Sciatic nerve (tissue), 2 donors: ENCODE measurements at regions not wholly inside any gene's neighbourhood (a gene's known extent, or its start where the extent isn't known, plus 50 kb on each side); places are given as distances from the start of the nearest gene placed in this dataset.
A peak's percentile ranks its signal among the peaks of the same experiment; 100 is the strongest.

Experiments used
- ATAC-seq: fragments of 200-7000 bp; cut with Tn5 transposase; one replicate; pipeline ENCODE4 v1.9.1; 2020; ENCODE audit warnings: mild to moderate bottlenecking, moderate library complexity
- DNase-seq: peaks from one replicate; pipeline ENCODE4 v3.0.0-alpha.2; 2020; ENCODE audit warnings: low spot score
- intact Hi-C: fragments of 100-400 bp; cut with DNase I; formaldehyde crosslinking; loops from one replicate; pipeline ENCODE4 v1.14.2; 2022
- donor health status: DM: no; HTN: no; CAD: no.
- donor health status: DM: no; HTN: no; CAD: no.

DNA sequence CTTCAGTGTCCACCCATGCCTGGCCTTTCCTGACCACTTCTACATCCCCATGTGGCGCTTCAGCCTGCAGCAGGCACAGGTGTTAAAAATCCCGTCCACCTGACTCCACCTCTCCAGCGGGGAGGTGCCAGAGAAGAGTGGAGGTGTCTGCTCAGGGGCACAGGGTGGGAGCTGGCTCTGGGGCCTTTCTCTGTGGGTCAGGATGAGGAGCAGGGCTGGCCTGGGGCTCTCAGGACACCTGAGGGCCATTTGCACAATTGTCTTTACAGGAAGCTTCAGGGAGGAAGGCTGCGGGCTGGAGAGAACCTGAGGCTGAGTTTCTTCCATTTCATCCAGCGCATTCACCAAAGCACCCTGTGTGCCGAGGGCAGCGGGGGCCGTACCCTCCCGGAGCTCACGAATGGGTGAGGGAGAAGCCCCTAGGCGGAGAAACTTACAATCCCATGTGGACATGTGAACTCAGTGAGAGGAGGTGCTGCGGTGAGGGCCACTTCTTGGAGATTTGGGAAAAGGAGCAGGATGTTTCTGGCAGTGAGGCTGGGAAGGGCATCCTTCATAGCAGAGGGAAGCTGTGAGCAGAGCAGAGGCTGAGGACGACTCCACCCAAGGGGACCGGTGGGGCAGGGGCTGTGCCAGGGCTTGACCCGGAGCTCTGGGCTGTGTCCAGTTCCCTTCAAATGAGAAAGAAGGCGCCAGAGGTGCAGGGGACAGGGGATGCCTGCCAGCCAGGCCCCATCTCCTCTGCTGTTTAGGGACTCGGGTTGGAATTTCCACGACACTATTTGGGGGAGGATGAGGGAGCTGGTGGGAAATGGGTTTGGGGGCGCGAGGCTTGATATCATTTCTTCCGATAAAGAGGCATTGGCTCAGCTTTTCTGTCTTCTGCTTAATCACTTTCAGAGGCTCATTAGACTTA, 155.2 kb upstream of the MYCN start:
- intact Hi-C loops = no loop called here
- ATAC-seq (no peak), DNase-seq (no peak)

DNA sequence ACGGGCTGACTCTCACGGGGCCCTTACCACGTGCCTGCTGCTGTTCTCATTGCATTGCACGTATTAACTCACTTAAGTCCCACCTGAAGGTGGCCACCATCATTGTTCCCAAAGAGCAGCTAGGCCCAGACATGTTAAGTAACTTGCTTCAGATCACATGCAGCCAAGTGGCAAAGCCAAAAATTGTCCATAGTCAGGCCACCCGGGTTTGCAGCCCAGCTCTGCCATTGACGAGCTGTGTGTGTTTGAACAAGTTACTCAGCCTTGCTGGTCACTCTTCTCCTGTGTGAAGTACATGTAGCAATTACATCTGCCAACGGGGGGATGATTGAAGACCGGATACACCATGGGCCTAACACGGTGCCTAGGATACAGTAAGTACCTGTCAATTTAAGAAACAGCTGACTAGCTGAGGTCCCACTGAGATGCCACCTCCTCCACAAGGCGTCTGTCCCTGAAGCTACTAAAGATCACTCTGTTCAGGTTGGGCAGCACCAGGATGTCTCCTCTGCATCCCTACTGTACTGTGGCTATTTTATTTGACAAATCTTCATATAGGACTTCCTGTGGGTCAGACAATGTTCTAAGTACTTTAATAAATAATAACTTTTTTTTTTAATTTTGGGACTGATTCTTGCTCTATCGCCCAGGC, 154.2 kb upstream of the MYCN start:
- intact Hi-C loops = no loop called here
- DNase-seq (no peak), ATAC-seq (no peak)

DNA sequence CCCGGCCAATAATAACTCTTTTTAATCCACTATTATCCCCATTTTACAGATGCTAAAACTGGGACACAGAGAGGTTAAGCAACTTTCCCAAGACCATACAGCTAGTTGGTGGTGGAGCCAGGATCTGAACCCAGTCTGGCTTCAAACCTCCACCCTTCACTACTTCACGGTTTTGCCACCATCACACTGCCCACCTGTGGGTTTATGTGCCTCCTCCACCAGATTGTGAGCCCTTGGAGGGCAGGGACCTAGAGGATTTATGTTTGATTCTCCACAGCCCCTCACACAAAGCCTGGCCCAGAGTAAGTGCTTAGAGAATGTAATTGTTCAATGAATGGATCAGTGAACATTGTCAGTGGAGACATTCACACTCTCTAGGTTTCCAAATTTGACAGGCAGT, 153.4 kb upstream of the MYCN start:
- ATAC-seq (no peak), DNase-seq (no peak)
- intact Hi-C loops = no loop called here

DNA sequence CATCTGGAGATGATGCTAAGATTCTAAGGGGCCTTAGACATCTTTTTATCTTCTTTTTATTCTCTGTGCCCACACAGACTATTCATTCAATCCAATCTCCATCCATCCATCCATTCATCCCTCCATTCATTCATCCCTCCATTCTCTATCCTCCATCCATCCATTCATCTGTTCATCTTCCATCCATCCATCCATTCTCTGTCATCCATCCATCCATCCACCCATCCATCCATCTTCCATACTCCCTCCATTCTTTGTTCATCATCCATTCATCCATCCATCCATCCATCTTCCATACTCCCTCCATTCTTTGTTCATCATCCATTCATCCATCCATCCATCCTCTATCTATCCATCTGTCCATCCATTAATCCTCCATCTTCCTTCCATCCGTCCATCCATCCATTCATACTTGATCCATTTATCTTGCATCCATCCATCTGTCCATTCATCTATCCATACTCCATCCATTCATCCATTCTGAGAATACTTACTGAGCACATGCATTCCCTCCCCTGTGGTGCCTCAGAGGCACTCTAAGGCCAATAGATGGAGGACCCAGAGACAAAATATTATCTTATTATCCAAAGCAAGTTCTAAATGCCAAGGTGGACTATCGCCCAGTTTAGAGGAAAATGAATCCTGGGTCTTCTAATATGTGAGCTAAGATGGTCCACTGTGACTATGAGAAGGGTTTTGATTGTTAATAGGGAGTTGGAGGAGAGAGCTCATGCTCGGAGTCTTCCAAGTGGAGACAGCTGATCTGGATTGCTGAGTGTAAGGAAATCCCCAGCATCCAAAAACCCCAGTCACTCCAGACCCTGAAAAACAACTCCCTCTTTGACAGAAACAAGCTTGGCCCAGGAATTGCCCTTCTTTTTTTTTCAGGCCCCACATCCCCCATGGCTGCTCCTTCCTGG, 152.6 kb upstream of the MYCN start:
- intact Hi-C loops = no loop called here
- ATAC-seq = no peak

DNA sequence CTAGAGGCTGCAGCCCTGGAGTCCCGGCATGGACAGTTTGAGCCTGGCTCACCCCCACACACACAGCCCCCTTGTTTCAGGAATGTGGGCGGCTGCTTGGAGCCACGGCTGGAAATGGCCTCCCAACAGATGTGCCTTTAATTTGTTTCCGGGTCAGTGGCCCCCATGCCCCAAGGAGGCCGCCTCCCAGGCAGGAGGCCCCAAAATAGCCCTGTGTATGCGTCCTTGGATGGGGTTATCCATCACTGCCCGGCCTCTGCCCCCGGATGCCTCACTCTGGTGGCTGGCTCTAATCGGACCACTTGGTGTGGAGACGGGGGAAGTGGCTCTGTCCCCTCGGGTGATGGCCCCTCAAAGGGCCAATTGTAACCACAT, 151.9 kb upstream of the MYCN start:
- DNase-seq (no peak), ATAC-seq (no peak)
- intact Hi-C loops = no loop called here

More for the DNA sequence above, 152.6 kb upstream of the MYCN start:
- DNase-seq = no peak

DNA sequence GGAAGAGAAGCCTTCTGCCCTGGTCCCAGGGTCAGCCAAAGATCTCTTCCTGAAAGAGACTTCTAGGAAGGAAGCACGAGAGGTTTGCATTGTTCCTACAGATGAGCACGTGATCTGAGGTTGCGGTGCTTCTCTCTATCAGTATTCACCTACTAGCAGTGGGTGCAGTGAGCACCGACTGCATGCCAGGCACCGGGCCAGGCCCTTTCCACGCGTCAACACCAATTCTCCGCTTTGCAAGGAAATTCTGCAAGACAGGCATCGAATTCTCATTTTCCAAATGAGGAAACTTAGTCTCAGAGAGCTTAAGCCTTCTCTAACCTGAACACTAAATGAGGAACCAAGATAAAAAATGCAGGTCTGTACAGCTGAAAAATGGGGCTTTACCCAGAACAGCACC, 151.5 kb upstream of the MYCN start:
- intact Hi-C loops = no loop called here
- no peak for ATAC-seq
- no peak for DNase-seq

DNA sequence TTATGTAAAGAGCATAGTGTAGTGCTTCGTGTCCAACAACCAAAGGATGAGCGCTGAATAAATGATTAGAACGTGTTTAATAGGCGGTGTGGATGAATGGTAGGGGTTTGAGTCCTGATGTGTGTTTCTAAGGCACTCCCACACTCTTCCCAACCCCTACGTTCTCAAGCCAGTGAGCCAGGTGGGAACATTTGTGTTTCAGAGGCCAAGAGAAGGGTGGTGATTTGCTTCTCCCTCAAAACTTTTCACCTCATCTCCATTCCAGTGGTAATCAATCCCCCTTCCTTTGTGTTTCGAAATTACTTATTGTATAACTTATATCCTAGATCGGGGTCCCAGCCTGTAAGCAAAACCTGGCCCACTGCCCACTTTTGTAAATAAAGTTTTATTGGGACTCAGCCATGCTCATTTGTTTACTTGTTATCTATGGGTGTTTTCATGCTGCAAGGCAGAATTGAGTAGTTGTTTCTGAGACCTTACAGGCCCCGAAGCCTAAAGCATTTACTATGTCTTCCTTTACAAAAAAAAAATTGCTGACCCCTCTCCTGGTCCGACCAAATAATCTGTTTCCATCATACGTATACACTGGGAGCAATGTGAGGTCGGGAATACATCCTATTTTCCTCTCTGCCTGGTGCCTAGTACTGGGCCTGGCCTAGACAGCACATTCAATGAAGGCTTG, 150.8 kb upstream of the MYCN start:
- DNase-seq (no peak), ATAC-seq (no peak)
- intact Hi-C loops = no loop called here

DNA sequence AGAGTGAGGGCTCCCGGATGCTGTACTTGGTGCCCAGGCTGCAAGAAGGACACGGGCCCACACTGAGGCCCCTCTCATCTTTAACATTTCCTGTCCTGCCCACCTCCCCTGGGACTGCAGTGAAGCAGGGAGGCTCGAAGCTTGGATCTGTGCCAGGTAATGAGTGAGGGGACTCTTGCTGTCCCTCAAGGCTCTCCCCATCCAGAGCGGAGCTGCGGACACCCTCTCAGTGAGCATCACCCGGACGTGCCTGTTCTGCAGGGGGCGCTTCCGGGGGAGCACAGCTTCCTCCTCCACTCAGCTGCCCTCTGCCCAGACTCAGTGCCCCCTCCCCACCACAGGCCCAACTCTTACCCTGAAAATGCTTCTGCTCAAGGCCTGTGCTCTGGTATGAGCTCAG, 150.0 kb upstream of the MYCN start:
- no peak for ATAC-seq
- DNase-seq = no peak
- intact Hi-C loops = no loop called here

DNA sequence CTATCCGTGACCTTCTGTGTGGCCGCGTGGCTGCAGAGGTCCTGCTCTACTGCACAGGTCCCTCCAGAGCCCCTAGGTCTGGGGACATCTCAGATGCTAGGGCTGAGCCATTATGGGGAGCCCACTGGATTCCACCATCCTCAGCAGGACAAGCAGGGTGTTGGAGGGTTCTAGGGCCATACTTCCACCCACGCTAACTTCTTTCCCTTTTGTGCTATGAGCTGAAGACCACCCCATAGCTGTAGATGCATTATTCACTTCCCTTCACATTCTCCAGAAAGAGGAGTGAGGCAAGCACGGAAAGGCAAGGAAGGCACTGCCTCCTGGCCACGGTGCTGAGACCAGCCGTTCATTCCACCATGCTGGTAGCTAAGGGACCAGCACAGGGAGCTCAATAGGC, 149.5 kb upstream of the MYCN start:
- ATAC-seq = no peak
- intact Hi-C loops = no loop called here
- no peak for DNase-seq

DNA sequence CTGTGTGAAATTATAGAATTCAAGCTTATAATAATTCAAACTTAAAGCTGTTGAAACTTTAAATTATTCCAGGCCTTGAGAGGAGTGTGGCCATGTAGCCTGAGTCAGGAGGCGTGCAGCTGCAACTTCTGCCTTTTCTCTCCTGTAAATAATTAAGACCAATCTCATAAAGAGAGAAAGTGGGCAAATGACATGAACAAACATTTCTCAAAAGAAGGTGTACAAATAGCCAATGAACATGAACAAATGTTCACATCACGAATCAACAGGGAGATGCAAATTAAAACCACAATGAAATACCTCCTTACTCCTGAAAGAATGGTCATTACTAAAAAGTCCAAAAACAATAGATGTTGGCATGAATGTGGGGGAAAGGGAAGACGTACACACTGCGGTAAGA, 149.1 kb upstream of the MYCN start:
- DNase-seq (no peak), ATAC-seq (no peak)
- intact Hi-C loops = no loop called here

DNA sequence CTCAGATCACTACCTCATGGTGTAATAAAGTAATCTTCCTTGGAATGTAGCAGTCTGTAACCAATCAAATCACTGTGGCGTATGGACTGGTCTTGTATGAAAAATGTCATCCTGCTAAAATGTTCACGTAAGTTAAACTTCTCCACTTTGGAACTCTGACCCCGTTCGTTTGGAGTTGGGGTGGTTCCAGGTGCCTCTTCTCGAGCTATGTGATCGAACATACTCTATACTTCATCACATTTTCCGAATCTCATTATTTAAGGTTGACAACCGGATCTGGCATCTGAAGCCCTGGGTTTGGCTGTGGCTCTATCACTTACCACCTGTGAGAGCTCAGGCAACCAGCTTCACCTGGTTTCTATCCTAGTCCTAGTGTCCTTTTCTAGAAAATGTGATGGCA, 148.0 kb upstream of the MYCN start:
- ATAC-seq (no peak), DNase-seq (no peak)
- intact Hi-C loops = no loop called here

DNA sequence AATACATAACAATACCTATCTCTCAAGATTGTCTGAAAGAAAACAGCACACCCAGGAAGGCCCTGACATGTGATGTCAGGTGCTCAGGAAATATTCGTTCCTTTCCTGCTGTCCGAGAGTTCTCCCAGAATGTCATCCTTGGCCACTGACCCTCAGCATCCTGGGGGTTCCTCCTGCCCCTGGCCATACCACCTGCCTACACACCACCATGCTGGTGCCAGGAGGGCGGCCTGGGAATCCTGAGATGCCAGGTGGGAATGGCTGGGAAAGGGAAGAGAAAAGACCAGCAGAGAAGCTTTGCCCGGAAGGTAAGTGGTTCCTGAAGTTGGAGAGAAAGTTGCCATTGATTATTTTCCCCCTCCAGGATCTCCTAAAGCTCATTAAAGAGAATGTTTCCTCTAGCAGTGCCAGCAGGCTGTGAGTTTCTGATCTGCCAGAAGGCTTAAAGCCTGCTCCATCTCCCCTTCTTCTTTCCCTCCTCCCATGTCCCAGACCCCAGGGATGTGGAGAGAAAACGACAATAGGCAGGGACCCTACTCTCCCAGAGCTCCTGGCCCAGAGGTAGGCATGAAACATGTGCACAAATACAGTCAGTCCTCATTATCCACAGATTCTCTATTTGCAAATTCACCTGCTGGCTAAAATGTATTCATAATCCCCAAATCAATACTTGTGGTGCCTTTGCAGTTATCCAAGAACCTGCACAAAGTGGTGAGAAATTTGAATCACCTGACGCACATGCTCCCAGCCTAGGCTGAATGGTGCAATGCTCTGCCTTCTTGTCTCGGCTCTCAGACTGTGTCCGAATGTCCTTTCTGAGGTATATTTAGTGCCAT, 147.1 kb upstream of the MYCN start:
- DNase-seq (no peak), ATAC-seq (no peak)
- intact Hi-C loops = no loop called here

DNA sequence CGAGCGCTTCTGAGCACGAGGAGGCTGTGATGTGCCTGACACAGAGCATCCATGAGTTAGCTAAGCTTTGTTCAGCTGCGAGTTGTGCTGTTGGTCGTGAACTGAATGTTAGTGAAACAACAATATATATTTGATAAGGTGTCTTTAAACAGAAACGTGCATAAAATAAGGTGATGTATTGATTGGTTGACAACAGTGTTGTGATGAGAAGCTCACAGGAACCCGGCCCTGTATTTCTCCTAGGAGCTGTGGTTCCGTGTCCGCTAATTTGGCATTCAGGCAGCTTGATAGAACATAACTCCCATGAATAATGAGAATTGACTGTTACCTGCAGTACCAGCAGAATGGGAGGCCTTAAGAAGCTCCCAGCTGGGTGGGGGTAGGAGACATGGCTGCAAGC, 146.4 kb upstream of the MYCN start:
- ATAC-seq (no peak), DNase-seq (no peak)
- intact Hi-C loops = no loop called here

DNA sequence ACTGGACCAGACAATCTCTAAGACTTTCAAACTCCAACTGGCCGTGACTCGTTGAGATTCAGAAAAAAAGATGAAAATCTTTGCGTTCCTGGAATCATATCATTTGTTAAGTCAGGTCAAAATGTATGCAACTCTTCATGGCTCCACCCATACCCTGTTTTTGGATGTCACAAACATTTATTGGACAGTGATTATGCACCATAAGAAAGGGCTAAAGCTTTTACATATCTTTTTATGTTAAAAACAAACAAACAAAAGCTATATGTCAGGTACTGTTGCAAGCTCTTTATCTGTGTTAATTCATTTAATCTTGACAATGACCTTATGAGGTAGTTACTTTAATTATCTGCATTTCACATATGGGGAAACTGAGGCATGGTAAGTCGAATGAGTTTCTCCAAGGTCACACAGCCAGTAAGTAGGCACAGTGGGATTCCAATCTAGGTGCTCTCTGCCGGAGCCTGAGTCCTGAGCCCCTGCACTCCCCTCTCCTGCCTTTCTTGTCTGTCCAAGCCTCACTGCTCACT, 145.7 kb upstream of the MYCN start:
- ATAC-seq = no peak
- DNase-seq = no peak
- intact Hi-C loops = no loop called here

DNA sequence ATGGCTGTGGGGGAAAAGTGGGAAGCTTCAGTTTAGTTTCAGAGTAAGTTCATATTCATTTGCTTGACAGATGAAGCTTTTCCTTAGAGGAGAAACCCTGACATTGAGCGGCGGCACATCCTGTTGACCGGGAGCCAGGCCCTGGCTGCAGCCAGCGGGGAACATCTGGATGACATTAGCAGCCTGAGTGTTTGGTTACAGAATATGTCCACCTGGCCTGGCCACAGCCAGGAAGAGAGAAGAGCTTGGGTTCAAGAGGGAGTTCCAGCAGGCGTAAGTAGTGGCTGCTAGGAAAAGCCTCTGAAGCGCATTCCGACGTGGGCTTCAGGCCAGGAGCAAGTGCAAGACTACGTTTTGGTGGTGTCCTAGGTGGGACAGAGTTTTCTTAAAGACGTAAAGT, 144.9 kb upstream of the MYCN start:
- DNase-seq = peak; percentile 83
- ATAC-seq = peak; percentile 93

DNA sequence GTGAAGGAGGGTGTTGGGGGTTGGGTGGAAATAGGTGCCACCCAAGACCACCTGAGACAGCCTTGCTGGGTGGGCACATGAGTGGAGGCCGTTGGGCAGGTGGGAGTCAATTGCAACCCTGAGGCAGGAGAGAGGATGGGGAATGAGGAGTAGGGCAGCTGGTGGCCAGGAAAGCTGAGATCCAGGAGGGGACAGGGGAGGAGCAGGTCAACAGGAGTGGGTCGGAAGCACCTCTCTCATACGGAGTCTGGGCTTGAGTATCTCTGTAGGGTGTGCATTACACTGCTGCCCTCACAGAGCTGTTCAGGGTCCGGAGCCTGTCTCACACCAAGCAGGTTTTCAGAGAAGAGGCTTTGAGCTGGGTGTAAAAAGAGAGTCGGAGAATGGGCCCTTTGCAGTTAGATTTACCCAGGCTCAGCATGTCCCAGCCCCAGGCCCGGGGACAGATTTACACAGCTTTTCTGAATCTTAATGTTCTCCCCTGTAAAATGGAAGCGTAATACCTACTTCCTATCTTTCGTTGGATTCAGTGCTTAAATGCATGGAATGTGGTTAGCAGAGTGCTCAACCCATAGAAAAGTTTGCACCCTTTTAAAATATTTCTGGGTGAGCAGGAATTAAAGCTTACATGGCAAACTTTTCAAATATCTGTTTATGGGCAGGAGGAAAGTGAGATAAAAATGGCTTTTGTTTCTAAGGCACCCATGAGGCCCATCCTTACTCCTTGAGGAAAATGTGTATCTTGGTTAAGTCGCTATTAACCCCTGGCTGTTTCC, 144.0 kb upstream of the MYCN start:
- DNase-seq (no peak), ATAC-seq (no peak)
- intact Hi-C loops = no loop called here

More for the DNA sequence above, 144.9 kb upstream of the MYCN start:
- intact Hi-C loops = no loop called here

DNA sequence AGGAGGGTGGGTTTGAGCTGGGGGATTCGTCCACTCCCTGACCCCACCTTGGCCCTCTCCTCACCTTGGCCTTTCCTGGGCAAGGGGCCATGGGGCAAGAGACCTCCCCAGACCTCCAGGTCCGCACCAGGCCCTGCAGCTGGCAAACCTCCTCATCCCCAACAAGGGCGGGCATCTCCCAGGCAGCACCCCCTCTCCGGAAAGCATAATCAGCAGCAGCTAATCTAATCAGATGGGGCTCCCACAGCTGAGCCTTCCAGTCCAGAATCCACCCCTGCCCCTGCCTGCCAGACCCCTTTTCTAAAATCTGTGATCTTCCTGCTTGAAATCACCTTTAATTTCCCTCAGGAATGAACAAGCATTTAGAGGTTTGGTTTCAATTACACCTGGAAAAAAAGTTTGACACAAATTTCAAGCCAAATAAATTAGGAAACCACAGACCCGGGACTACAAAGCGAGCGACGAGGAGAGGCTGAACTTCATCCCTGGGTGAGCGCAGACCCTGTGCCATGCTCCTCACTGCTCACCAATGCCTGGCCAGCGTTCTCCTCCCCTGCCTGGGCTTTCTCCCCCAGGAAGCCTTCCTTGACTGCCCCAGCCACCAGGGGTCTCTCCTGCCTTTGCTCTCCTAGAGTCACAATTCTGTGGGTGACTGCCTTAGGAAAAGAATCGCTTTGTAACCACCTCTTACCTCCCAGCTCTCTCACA, 143.0 kb upstream of the MYCN start:
- ATAC-seq (no peak), DNase-seq (no peak)
- intact Hi-C loops = no loop called here
